ENCODE measurements at regions not wholly inside any gene's neighbourhood (a gene's known extent, or its start where the extent isn't known, plus 50 kb on each side); places are given as distances from the start of the nearest gene placed in this dataset.

DNA sequence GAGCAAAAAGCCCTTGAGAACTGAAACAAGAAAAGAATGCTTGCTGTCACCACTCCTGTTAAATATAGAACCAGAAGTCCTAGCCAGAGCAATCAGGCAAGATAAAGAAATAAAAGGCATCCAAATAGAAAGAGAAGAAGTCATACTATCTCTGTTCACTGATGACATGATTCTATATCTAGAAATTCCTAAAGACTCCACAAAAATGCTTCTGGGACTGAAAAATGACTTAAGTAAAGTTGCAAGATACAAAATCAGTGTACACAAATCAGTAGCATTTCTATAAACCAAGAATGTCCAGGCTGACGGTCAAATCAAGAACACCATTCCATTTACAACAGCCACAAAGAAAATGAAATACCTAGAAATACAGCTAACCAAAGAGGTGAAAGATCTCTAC, 552.7 kb upstream of the SLIT2 start:
- no peak for DNase-seq

GRCh38 chr4:19694812-19695211, 556.9 kb upstream of the SLIT2 start:
- DNase-seq: no peak

DNA sequence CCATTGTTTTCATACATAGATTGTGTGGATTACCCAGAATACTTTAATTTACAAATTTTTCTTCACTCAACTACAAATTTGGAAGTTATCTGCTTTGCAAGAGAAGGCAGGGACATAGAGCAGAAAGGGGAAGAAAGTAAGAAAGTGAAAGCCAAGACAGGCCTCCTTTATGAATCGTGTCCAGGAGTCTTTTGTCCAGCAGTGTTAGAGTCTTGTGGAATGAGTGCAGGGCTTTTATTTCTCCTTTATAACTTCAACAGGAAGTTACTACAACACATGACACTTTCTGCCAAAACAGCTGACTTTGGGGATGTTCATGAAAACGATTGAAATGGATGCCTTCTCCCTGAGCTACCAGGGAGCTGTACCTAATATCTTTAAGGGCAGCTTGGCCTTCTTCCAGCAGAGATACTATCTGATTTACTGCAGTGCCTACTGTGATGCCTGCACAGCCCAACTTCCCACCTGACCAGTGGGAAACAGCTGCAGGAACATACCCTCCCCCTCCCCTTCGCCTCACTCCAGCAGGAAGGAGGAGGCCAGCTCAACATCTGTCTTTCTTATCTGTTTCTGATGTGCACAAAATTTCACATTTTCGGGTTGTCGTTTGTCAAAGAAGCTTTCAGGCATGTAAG, 557.7 kb upstream of the SLIT2 start:
- DNase-seq: no peak

DNA sequence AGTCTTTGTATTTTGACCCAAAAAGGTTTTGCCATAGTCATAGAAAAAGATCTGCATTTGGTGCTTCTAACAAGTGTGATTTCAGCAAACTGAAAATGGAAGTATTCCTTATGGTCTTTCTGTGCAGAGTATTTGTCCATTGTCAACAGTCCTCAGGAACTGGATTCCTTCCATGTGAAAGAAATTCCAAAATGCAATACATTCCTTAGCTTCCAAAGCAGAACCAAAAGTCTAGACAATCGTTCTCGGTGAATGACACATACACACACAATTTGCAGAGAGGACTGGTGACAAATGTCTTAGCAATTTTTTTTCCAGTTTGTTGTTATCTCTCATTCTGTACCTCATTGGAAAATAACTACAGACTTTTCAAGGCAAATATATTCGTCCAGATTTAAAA, 562.2 kb upstream of the SLIT2 start:
- no peak for DNase-seq

GRCh38 chr4:19686456-19686855, 565.2 kb upstream of the SLIT2 start:
- no peak for DNase-seq

- no peak for DNase-seq
Observed at GRCh38 chr4:19684084-19684483, 567.6 kb upstream of the SLIT2 start.

DNA sequence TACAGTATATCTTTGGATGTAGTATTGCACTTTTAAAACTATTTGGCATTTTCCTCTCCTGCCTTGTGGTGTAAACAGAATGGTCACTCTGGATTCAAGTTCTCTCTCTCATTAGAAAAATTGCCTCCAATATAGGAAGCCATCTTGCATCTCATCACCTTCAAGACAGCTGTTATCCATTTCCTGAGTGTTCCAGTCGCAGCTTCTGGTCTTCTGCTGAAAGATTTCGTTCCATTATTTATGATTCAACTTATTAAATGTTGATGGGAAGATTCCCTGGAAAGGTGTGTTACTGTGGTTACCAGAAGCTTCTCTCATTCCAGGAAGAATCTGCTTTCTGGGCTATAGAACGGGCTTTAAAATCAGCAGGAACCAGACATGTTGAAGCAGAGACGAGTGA, 568.3 kb upstream of the SLIT2 start:
- DNase-seq: no peak

DNA sequence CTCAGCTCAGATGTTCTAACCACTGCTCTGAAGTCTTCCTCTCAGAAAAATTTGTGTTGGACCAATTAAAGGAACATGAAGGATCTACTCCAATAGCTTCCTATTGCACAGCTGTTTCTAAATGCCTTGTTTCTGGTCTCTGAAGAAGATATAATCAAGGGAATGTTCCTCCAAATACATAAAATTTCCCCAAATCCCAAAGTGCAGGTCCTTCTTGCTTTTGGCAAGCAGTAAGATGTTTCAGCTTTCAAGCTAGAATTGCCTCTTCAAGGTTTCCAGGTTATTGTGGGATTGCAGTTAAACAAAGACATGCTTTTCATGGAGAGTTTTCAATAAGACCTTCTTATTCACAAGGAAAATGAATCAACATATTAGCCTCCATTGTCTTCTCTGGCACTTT, 574.5 kb upstream of the SLIT2 start:
- DNase-seq: no peak

DNA sequence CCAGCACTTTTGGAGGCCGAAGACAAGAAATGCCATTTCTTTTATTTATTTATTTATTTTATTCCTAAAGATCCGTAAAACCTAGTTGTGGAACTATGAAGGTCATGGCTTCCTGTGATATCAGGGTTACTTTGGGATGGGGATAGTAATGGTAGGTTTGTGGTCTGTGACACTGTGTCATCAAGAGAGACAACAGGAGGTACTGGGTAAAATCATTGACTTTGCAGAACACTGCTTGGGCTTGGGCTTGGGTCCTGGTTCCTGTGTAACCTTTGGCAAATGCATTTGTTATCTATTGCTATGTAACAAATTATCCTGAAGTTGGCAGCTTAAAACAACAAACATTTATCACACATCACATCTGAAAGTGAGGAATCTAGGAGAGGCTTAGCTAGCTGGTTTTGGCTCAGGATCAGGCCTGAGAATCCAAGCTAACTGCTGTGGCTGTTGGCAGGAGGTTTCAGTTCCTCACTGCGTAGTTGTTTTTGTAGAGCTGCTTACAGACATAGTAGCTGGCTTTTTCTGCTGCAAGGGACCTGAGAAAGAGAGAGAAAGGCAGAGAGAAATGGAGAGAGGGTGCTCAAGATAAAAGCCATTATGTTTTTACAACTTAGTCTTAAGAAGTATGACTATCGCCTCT, 576.4 kb upstream of the SLIT2 start:
- DNase-seq: no peak

GRCh38 chr4:19659101-19659500, 592.6 kb upstream of the SLIT2 start:
- DNase-seq: no peak

DNA sequence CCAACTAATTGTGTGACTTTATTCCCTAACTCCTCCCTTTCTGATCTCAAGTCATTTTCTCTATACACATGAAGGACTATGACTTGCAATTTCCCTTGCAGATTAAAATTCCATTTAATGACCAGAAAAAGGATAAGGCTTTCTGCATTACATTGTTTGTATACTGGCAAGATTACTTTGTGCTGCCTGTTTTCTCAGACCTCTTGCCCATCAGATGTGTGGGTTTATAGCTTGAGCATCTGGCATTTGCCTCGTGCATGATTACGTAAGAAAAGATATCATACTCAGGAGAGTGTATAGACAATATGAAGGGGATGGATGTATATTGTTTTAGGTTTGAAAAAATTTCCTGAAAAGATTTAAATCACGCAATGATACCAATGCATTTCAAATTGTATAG, 593.8 kb upstream of the SLIT2 start:
- DNase-seq: no peak

DNA sequence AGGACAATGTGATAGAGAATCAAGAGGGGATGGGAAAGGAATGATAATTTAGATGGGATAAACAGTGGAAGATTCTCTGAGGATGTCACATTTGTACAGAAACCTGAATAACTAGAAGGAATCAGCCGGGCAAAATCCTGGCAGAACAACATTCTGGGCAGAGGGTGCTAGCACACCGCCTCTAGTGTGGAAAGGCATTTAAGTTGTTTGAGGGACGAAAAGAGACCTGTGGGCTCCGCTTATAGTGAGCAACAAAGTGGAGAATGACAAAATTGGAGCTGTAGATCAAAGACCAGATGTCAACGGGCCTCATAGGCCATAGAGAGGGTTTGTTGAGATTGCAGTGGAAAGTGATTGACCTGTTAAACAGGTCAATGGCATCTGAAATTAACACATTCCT, 596.0 kb upstream of the SLIT2 start:
- no peak for DNase-seq

GRCh38 chr4:19650903-19651864, 600.5 kb upstream of the SLIT2 start:
- DNase-seq: no peak

- DNase-seq: no peak
Observed at GRCh38 chr4:19645589-19645988, 606.1 kb upstream of the SLIT2 start.

GRCh38 chr4:19636451-19636850, 615.3 kb upstream of the SLIT2 start:
- no peak for DNase-seq

GRCh38 chr4:19631814-19632213, 619.9 kb upstream of the SLIT2 start:
- DNase-seq: no peak

GRCh38 chr4:19623866-19624265, 627.8 kb upstream of the SLIT2 start:
- no peak for DNase-seq

DNA sequence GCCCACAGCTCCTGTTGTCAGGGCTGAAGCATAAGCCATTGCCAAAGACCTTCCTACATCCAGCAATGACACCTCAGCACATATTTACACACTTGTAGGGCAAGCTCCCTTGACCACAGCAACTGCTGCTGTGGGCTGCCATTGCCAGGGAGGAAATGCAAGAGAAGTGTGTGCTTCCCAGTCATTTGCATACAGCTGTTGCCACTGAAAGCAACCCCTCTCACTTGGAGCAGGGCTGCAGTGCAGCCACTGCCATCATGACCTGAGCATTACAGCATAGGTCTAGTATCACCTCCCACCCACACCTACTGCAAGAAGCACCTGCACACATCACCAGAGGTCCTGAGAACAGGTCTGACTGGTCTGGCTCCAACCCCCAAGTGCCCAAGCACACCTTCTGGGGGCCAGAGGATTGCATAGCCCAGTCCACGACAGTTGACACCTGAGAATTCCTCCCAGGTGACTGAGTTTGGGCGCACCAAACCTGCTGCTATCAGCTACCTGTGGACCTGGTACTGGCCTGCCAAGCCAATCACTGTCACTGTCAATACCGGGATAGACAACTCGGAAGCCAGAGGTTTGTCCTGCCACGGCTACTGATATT, 636.5 kb upstream of the SLIT2 start:
- DNase-seq: no peak

DNA sequence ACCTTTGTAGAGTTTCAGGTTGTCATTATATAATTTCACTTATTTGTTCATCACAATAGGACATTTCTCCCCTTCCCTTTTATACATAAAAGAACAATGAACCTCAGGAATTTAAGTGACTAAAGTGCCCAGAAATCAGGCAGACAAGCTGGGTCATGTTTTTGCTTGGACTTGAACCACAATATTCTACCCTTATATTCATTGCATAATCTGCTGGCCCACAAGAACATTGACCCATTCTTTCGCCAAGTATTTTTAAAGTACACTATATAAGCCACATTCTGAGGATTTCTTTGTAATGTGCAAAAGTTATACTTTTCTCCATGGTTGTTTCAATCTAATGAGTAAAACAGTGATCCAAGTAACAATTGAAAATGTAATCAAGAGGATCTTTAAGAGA, 637.5 kb upstream of the SLIT2 start:
- DNase-seq: no peak

DNA sequence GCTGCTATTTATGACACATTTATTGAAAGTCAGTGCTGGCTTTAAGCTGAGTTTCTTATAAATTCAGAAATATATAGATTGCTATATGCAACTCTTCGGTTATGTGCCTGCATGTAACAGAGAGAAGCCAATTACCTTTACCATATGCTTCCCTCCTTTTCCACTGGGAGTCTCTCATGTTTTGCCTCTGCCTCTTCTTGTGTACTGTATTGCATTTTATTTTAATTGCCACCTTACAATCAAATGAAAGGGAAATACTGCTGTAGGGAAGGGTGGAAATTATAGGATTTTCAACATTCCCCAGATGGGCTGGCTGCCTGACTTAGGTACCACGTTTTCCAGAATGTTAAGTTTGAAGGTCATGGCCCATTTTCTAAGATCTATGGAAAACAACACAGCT, 655.4 kb upstream of the SLIT2 start:
- DNase-seq: no peak

GRCh38 chr4:19592391-19592790, 659.3 kb upstream of the SLIT2 start:
- no peak for DNase-seq

DNA sequence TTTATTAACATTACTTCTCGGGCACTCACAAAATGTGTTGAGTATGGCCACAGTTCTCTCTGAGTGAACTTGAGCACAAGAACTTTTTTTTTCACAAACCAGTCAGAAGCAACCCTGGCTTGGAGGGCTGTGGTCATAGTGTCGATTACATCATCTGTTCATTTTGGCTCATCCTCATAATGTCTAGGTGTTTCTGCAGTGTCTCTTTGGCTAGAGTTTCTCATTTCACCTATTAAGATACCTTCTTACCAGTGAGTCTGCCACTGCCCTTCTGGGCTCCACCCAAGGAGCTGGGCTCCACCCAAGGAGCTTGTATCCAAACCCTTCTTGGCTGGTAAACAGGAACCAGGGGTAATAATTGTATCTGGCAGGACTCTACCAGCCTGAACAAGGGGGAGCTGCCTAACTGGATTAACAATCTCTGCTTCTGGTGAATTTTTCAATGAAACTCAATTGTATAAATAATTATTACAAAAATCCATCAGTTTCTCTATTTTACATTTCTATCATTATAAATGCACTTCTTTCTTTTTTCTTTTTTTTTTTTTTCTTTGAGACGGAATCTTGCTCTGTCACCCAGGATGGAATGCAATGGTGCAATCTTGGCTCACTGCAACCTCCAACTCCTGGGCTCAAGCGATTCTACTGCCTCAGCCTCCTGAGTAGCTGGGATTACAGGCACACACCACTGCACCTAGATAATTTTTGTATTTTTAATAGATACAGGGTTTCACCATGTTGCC, 667.7 kb upstream of the SLIT2 start:
- no peak for DNase-seq

- no peak for DNase-seq
Observed at GRCh38 chr4:19580095-19580494, 671.6 kb upstream of the SLIT2 start.
